GM19023 (cell line): ENCODE measurements at regions not wholly inside any gene's neighbourhood (a gene's known extent, or its start where the extent isn't known, plus 50 kb on each side); places are given as distances from the start of the nearest gene placed in this dataset.
"Not testable (repeated sequence)": the region's sequence is repeated elsewhere in the genome, so short reads cannot be mapped to it uniquely, and the experiment has no call there.

Source experiments
- ATAC-seq: cut with Tn5 transposase; IDR thresholded peaks from one replicate; pipeline ENCODE4 v1.9.1; 2021; ENCODE audit warnings: mild to moderate bottlenecking, moderate library complexity; ENCODE audit not compliant: unreplicated experiment

DNA sequence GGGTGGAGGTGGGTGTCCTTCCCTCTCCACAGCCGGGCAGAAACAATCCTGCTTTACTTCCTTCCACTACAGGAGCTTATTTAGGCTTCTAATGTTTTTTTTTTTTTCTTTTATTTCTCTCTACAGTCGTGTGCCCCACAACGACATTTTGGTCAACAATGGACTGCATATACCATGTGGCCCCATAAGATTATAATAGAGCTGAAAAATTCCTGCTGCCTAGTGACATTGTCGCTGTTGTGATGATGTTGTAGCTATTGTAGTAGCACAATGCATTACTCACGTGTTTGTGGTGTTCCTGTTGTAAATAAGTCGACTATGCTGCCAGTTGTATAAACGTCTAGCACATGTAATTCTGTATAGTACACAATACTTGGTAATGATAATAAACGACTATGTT is 153.7 kb downstream of the IL20RB start:
- no peak for ATAC-seq

DNA sequence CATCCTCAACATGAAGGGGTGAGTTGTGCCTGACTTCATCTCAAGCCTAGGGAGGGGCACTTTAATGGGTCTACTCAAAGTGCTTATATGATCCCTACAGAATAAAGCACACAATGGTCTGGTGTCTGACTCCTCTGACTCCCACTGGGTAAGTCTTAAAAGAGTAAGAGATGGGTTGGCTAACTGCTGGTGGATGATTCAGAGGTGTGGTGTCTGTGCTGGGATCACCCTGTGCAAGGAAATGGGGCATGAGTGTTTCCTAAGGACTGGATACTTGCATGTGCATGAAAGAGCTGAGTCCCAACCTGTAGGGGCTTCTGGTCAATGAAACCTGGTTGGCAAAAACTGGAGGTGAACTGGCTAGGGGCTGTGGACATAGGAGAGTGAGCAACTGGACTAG is 158.8 kb downstream of the IL20RB start:
- no peak for ATAC-seq

DNA sequence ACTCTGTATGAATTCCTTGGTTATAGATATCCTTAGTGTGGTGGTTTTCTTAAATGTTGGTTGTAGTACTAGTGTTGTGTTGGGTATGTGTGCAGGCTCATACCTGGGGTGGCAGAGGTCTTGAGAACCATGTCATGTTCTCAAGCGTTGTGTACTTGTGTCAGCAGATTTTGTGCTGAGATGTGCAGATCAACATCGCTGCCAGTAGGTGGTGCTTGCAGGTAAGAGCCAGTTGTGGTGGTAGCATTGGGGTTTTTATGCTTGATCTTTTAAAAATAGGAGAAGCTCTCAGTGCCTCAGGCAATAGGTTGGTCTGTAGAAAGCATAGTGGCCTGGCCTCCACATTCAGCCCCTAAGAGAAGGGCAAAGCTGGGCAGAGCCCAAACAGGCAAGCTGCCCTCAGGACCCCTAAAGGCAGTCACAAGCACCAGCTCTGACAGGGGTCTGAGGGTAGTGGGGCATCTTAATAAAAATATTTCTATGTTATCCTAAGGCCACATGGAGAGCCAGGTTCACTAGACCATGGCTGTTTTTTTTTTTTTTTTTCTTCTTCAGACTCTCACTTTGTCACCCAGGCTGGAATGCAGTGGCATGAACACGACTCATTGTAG is 164.0 kb downstream of the IL20RB start:
- ATAC-seq, result peak; percentile 54

DNA sequence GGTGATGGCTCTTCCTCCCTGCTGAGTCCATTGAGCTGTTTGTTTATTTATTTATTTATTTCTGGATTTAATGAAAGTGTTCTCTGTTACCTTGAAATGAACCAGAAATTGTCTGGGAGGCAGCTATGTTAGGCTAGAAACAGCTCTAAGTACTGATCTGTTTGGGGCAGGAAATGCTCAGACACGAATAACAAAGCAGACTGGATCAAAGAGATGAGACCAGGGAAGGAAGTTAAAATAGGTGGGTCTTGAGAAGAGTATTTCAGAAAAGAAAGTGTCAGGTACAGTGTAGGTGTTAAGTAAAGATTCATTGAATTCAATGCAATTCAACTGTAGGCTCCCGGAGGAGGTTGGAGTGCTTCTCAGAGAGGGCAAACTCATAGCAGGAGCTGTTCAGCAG is 173.3 kb downstream of the IL20RB start:
- no peak for ATAC-seq

DNA sequence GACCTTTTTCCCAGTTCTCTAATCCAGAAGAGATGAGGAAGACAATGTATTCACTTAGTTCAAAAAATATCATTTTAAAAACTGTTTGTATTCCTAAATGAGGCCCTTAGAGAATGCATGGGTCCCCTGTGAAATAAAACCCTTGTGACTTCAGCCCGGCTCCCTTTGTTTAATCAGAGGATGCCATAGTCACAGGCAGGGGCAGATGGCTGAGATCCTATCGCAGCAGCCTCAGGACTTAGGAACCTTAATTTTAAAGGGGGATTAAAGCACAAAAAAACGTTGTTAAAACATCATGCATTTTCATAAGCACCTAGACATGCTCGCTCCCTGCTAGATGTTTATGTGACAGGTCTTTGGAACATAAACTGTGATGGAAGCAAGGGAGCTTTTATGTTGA is 176.6 kb downstream of the IL20RB start:
- no peak for ATAC-seq

DNA sequence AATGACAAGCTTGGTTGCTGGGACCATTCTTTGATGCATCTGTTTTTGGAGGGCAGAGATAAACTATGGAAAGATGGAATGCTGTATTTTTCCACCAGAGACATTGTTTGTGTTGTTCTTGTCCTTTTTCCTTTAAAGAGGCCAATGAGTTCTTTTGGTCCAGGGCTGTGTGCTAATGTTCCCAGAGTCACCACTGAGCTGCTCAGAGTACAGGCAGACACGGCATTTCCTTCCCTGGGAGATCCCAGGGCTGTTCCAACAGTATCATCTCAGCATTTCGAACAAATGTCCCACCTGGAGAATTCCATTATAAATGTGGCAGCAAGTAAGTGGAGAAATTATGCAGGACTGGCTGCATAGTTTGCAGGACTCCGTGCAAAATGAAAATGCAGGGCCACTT is 190.6 kb downstream of the IL20RB start:
- ATAC-seq, result no peak

DNA sequence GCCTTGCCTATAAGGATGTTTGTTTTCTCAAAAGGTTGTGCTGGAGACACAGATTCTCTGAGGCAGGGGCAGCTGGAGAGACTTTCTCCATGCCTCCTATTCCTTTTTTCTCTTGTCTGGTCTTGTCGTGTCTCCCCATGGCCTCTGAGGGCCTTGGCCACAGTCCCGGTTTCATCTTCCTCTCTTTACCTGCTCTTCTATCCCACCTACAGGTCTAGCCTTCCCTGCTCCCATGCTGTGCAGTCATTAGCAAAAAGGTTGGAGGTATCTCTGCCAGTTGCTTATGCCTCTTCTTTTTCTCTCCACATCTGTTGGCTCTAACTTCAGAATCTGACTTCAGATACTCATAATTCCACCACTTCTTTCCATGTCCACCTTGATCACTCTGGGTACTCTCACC is 191.1 kb downstream of the IL20RB start:
- no peak for ATAC-seq

DNA sequence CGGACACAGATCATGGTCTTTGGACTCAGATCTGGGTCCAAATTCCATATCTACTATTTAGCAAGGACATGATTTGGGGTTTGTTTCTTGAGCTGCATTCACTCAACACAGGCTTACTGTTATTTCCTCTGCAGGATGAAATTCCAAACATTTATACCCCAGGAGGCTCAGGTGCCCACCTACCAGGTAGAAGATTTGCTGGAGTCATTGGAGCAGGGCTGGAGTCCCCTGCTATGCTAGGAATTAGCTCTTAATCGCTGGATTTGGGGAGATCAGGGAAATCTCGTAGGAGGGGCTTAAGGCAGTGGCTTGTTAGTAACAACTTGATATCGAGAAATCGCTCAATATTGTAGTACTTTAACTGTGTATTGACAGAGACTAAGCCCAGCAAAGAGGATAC is 193.0 kb downstream of the IL20RB start:
- ATAC-seq, result no peak

DNA sequence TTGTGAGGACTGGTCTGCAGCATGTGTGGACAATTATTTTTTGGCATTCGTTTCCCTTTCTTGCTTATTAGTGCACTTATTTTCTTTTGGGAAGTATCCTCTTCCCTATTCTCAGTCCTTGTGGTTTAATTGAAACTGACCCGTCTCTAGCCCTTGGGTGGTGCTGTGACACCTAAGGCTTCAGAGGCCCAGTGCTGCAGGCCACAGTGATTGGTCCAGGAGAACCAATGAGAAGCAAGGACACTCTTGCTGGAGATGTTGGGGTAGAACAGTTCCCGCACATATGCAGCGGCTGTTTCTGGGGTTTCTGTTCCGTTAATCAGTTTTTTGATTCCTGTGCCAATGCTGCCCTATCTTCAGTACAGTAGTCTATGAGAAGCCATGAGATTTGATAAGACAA is 195.3 kb downstream of the IL20RB start:
- ATAC-seq, result not testable (repeated sequence)

DNA sequence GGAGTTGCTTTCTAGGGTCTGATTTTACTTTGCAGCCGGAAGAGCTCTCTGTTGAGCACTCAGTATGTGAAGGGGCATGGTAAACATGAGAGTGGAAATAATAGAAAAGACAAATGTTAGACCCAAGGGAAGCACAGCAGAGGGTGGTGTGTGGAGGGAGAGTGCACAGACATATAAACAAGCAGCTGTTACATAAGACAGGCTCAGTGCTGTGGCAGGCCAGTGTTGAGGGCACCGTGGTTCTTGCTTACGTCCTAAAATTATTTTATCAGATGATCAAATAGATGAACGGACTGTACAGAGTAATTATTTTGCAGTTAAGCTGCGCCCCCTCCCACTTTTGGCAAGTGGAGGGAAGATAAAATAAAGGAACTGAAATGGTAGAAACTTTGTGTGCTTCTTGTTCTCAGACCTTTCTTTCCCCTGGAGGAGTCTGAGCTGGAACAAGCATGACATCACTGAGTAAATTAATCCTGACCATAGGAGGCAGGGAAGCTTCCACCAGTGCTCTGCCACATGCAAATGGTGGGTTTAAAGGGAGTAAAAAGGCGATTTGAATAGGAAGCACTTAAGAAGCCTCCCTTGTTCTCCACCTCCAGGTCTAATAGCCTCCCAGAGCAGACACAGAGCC is 205.6 kb downstream of the IL20RB start:
- no peak for ATAC-seq

DNA sequence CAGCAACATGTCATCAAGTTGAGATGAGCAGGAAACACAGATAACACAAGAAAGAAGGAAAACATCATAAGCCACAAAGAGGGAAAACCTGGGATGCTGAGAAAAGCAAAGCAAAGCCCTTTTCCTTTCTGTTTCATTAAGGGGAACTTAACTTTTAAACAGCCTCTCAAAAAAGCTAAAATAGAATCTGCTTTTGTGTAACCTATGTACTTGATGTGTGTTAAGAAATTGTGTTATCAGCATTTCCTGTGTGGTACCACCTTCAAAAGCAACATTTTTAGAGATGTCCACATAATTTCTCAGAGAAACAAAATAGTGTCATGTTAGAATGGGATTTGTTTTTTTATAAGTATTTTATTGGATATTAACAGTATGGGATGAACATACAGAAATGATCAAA is 206.2 kb downstream of the IL20RB start:
- no peak for ATAC-seq

DNA sequence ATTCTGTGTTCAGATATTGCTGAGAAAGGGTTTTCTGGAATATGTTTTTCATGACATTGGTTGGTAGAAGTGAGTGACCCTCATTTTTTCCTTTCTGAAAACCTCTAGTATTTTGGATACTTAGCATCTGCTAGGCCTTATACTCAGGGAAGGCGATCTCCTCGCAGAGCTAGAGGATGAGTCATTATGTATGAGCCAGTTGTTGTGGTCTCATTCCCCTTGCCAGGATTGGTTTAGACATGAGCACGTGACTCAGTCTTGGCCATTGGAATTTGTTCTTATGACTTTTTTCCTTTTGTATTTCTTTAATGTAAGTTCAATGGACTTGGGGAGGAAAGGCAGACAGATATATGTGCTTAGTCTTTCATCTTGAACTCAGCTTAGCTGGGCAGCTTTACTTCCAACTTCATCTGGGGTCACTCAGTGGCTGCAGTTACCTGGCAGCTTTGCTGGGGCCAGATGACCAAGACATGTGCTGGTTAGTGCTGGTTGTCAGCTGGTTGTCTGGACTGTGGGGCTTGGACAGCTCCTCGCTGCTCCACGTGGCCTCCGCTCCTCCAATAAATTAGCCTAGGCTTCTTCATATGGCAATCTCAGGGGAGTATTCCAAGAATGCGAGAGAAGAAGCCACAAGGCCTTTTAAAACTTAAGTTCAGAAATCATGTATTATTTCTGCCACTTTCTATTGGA is 207.5 kb downstream of the IL20RB start:
- no peak for ATAC-seq

DNA sequence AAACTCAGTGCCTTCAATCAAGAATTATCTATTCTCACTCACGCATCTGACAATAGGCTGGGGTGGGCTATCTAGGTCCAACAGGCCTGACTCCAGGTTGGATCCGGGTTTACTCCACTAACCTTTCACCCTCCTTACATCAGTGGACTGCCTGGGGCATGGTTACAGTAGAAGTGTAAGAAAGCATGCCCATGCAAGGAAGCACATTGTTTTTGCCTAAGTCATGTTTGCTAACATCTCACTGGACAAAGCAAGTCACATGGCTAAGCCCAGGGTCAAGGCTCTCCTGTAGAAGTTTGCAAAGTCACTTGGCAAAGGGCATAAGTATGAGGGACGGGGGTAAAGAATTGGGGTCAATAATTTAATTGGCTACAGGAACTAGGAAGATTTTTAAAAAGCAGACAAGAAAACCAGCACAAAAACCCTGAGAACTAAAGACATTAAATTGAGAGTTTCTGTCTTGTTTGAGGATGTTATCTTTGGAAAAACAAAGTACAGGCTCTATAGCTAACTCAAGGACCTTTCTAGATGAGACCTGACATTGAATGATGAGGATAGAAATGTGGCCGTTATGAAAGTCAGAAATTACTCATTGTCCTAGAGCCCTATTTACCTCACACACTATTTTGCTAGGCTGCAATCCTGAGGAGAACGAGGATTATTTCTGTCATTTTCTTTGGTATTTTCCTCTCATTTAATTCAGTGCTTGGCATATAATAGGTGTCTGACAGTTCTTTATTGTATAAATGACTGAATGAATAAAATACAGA is 214.2 kb downstream of the IL20RB start:
- ATAC-seq, result no peak

DNA sequence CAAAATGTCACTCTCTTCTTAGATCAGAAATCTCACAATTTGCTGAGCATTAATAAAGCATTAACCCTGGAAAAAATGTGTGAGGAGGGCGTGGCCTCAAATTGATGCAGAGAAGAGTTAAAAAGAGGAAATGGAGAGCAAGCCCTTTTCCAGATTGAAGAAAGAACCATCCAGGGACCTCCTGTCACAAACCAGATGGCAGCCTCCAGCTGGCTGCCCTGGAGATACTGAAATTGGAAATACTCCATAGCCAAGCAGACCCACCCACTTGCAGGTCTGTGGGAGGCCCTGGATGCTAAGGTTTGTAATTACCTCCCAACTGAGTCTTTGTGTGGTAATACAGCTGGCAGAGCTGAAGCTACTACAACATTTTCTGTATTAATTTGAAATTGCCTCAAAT is 214.9 kb downstream of the IL20RB start:
- no peak for ATAC-seq

DNA sequence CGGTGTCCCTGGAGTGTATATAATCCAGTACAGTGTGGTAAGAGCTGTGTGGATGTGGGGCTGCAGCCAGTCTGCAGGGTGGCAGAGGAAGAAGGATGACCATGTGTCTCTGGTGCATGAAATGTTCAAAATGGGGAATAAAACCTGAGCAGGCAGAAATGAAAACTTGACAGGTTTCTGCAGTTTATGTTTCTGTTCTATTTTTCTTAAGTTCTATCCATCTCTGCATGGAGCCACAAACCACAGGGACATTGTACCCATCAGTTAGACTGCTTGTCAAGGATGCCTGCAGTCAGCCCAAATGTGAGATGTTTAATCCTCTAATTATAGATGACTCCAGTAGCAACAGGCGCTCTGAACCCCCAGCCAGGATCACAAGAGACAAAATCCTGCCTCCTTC is 216.7 kb downstream of the IL20RB start:
- no peak for ATAC-seq

DNA sequence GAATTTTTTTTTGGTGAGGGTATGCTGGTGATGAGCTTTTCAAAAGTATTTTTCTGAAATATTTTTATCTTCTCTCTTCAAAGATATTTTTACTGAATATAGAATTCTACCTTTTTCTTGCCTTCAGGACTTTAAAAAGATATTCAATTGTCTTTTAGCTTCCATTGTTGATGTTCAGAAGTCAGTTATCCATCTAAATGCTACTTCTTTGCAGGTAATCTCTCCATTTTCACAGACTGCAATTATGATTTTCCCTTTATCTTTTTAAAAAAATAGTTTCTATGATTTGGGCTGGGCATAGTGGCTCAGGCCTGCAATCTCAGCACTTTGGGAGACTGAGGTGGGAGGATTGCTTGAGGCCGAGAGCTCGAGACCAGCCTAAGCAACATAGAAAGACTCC is 222.4 kb downstream of the IL20RB start:
- ATAC-seq, result no peak

DNA sequence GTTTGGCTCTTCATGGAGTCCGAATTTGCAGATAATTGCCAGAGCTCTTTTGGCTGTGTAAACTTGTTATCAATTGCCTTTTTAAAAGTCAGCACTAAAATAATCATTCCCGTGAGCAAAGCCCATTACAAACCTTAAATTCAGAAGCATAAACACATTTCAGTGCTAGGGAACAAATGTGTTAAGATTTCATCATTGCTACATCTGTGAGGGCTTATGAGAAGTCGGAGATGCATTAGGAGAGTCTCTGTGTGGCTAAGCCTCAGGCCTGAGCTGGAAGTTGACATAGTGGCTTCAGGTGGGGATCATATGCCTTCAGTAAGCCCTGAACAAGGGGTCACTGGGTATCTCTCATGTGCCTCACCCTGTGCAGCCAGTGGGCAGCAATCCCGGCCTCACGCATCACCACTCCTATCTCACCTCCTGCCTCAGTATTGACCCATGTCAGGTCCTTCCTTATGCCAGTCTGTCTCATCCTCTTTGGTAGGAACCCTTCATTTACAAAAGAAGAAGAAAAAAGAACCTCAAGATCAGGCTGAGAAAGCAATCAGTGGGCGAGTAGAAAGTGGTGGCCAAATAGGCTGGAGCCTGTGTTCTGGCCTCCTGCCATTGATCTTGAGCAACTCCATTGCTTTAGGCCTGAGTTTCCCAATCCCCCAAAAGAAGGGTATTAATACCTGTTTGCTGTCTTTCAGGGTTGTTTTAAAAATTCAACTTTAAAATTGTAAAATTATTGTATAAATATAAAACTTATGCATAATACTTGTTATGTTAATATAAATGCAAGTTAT is 233.5 kb downstream of the IL20RB start:
- no peak for ATAC-seq

DNA sequence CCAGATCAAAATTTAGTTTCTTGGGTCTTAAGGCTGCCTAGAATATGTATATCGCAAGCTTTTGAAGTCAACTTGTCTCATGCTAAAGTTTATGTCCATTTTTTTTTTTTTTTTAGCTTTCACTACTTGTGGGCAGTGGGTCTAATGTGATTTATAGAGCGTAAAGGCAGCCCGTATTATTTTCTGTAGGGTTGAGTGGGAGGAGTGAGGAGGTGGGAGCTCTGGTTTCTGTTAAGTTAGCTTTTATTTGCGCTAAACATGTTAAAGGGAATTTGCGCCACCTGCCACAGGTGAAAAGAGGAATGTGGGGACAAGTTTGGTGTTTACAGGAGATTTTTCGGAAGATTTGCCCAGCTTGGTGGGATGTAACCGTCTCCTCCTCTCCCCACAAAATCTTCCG is 234.2 kb downstream of the IL20RB start:
- no peak for ATAC-seq

DNA sequence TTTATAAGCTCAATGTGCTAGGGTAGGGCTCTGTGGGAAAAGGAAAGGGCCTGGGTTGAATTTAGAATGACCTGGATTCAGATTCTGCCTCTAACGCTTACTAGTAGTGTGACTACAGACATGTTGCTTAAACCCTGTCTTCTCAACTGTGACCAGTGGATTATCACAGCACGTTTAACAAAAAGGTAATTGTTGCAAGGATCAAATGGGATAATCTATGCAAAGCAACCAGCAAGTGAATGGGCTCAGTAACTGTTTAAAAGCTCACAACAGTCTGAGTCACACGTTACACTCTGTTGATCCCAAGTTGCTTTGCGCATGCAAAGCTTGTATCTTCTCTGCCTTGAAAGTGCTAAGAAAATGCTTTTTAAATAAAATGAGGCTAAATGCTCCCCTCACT is 236.5 kb downstream of the IL20RB start:
- no peak for ATAC-seq

DNA sequence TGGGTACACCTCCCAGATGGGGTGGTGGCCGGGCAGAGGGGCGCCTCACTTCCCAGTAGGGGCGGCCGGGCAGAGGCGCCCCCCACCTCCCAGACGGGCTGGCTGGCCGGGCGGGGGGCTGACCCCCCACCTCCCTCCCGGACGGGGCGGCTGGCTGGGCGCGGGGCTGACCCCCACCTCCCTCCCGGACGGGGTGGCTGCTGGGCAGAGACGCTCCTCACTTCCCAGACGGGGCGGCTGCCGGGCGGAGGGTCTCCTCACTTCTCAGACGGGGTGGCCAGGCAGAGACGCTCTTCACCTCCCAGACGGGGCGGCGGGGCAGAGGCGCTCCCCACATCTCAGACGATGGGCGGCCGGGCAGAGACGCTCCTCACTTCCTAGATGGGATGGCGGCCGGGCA is 240.6 kb downstream of the IL20RB start:
- not testable (repeated sequence) for ATAC-seq

DNA sequence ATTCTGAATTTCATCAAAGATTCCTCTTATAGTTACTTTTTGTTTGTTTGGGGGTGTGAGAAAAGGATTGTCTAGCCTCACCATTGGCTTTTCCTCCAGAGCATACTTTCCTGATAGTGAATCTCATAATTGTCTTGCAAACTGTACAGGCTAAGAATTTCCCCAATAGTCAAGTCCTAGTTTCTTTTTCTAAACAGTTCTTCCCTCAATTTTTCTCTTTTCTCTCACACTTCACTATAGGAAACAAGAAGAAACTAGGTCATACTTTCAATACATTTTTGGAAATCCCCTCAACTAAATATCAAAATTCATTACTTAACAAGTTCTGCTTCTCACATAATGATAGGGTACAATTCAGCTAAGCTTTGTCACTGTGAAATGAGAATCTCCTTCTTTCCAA is 241.9 kb downstream of the IL20RB start:
- ATAC-seq, result no peak
